Suprapubic skin (tissue), 3 donors: ENCODE measurements at regions not wholly inside any gene's neighbourhood (a gene's known extent, or its start where the extent isn't known, plus 50 kb on each side); places are given as distances from the start of the nearest gene placed in this dataset.

ENCODE experiments used
- POLR2AphosphoS5 ChIP-seq, 3 donors: sonication (generic); formaldehyde crosslinking; IDR thresholded peaks; one replicate each; pipeline ENCODE4 v1.6.1; 2017; ENCODE audit warnings: antibody characterized with exemption in 3 of 3
- TF ChIP-seq, protein P1 (sequence below), 2 donors: fragments of 200-600 bp in 1 of 2; fragments of 450-650 bp in 1 of 2; sonication (generic) in 1 of 2; IDR thresholded peaks; one replicate each; pipeline ENCODE4 v1.5.1; 2016 to 2019; ENCODE audit warnings: antibody characterized with exemption in 2 of 2, mild to moderate bottlenecking in 1 of 2, moderate library complexity in 1 of 2

- no peak for TF ChIP-seq POLR2AphosphoS5 (IDR thresholded peaks at IDR 0.05)
- TF ChIP-seq, protein P1, sequence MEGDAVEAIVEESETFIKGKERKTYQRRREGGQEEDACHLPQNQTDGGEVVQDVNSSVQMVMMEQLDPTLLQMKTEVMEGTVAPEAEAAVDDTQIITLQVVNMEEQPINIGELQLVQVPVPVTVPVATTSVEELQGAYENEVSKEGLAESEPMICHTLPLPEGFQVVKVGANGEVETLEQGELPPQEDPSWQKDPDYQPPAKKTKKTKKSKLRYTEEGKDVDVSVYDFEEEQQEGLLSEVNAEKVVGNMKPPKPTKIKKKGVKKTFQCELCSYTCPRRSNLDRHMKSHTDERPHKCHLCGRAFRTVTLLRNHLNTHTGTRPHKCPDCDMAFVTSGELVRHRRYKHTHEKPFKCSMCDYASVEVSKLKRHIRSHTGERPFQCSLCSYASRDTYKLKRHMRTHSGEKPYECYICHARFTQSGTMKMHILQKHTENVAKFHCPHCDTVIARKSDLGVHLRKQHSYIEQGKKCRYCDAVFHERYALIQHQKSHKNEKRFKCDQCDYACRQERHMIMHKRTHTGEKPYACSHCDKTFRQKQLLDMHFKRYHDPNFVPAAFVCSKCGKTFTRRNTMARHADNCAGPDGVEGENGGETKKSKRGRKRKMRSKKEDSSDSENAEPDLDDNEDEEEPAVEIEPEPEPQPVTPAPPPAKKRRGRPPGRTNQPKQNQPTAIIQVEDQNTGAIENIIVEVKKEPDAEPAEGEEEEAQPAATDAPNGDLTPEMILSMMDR (IDR thresholded peaks at IDR 0.05), result no peak
These were observed 297.0 kb upstream of the EPHA3 start for GRCh38 chr3:88810455-88810854.
